Upper lobe of left lung (tissue), 4 donors: ENCODE measurements at regions not wholly inside any gene's neighbourhood (a gene's known extent, or its start where the extent isn't known, plus 50 kb on each side); places are given as distances from the start of the nearest gene placed in this dataset.

Experiments
- EP300 ChIP-seq, 4 donors: sonication (generic); formaldehyde crosslinking; IDR thresholded peaks; one replicate each; pipeline ENCODE4 v1.5.1; 2017; ENCODE audit warnings: antibody characterized with exemption in 4 of 4, control low read depth in 2 of 4
- POLR2A ChIP-seq, 4 donors: fragments of 450-650 bp; IDR thresholded peaks; one replicate each; pipeline ENCODE4 v1.5.1; 2016 to 2017; ENCODE audit warnings: antibody characterized with exemption in 4 of 4, mild to moderate bottlenecking in 2 of 4
- TF ChIP-seq, protein P1 (sequence below), 6 experiments: fragments of 450-650 bp in 4 of 6; fragments of 200-600 bp in 2 of 6; sonication (generic) in 2 of 6; IDR thresholded peaks; one replicate each; pipeline ENCODE4 v1.5.1; 2016 to 2019; ENCODE audit warnings: antibody characterized with exemption in 6 of 6

DNA sequence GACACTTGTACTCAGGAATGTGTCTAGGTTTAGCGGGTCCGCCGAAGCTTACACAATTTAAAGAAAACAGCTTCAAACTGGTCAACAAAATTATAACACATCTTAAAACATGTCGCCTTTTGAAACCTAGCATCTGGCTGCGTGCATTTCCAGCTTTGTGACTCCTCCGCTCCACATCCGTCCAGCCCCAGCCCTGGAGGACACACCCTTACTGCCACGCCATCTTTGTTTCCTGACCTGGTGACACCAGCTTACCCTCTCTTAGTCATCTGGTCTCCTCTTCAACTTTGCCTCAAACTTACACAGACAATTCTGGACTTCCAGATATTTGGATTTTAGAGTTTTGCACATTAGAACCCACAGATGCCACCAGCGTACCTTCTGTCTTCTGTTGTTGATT lies 198.7 kb upstream of the VSTM2A start:
- TF ChIP-seq, protein P1, sequence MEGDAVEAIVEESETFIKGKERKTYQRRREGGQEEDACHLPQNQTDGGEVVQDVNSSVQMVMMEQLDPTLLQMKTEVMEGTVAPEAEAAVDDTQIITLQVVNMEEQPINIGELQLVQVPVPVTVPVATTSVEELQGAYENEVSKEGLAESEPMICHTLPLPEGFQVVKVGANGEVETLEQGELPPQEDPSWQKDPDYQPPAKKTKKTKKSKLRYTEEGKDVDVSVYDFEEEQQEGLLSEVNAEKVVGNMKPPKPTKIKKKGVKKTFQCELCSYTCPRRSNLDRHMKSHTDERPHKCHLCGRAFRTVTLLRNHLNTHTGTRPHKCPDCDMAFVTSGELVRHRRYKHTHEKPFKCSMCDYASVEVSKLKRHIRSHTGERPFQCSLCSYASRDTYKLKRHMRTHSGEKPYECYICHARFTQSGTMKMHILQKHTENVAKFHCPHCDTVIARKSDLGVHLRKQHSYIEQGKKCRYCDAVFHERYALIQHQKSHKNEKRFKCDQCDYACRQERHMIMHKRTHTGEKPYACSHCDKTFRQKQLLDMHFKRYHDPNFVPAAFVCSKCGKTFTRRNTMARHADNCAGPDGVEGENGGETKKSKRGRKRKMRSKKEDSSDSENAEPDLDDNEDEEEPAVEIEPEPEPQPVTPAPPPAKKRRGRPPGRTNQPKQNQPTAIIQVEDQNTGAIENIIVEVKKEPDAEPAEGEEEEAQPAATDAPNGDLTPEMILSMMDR (IDR thresholded peaks at IDR 0.05): no peak
- TF ChIP-seq POLR2A (IDR thresholded peaks at IDR 0.05) (no peak), EP300 (IDR thresholded peaks at IDR 0.05) (no peak)
